ENCODE measurements at regions not wholly inside any gene's neighbourhood (a gene's known extent, or its start where the extent isn't known, plus 50 kb on each side); places are given as distances from the start of the nearest gene placed in this dataset.

DNA sequence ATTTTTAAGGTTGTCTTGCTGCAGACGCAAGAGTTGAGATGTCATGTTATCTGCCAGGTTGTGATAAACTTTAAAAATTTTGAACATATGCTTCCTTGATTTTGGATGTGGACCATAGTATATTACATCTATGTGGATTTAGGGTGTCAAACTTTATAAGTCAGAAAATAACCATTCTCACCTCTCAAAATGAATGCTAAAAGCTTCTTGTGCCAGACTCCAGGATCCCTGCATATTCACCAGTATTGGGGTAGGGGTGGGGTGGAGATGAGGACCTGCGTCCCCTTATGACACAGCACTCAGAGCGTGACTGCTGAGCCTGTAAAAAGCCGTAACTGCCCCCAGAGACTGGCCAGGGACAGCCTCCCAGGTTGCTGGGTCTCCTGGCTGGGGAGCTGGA lies 524.4 kb downstream of the LMO7 start:
- Histone ChIP-seq H3K4me2 (ENCODE audit: low read depth, low read length) (no peak overlapping the region), H3F3A (ENCODE audit: insufficient read depth, low read length) (no peaks in the 10 kb centered on the region), H2AFZ (ENCODE audit: low read length) (no peak overlapping the region), H3K9ac (ENCODE audit: low read length) (no peak overlapping the region), H3K4me3 (ENCODE audit: low read length) (no peak overlapping the region), H3K36me3 (replicated peaks; ENCODE audit: insufficient read depth, low read length) (no peaks in the 10 kb centered on the region), H3K79me2 (ENCODE audit: low read length) (no peaks in the 10 kb centered on the region), H3K27me3 (replicated peaks; ENCODE audit: insufficient read depth, low read length) (no peaks in the 10 kb centered on the region), H4K20me1 (ENCODE audit: insufficient read depth, low read length) (no peaks in the 10 kb centered on the region), H3K4me1 (ENCODE audit: low read length) (no peaks in the 10 kb centered on the region), H3K9me2 (replicated peaks; ENCODE audit: insufficient read depth, low read length) (0 out of 2 replicates have a peak, but pooled peaks cover 3% of the 10 kb centered on the region), H3K27ac (ENCODE audit: low read length) (no peak overlapping the region), H3K9me3 (replicated peaks; ENCODE audit: insufficient read depth, low read length) (no peaks in the 10 kb centered on the region)
- TF ChIP-seq EZH2phosphoT487 (IDR thresholded peaks at IDR 0.05; ENCODE audit: low read length), result no peak
- DNase-seq, result no peak

GRCh38 chr13:76157926-76158325 lies 521.8 kb downstream of the LMO7 start:
- Histone ChIP-seq H3K79me2 (ENCODE audit: low read length) (no peaks in the 10 kb centered on the region), H2AFZ (ENCODE audit: low read length) (no peak overlapping the region), H3F3A (ENCODE audit: insufficient read depth, low read length) (peaks cover 9% of the 10 kb centered on the region; the same call in 1 of the 2 replicates), H3K9me3 (replicated peaks; ENCODE audit: insufficient read depth, low read length) (no peaks in the 10 kb centered on the region), H3K9me2 (replicated peaks; ENCODE audit: insufficient read depth, low read length) (0 out of 2 replicates have a peak, but pooled peaks cover 3% of the 10 kb centered on the region), H3K9ac (ENCODE audit: low read length) (no peak overlapping the region), H3K27me3 (replicated peaks; ENCODE audit: insufficient read depth, low read length) (no peaks in the 10 kb centered on the region), H3K36me3 (replicated peaks; ENCODE audit: insufficient read depth, low read length) (no peaks in the 10 kb centered on the region), H3K4me1 (ENCODE audit: low read length) (peaks cover 20% of the 10 kb centered on the region), H3K27ac (ENCODE audit: low read length) (no peak overlapping the region), H3K4me3 (ENCODE audit: low read length) (no peak overlapping the region), H4K20me1 (ENCODE audit: insufficient read depth, low read length) (no peaks in the 10 kb centered on the region), H3K4me2 (ENCODE audit: low read depth, low read length) (no peak overlapping the region)
- TF ChIP-seq, protein P1, sequence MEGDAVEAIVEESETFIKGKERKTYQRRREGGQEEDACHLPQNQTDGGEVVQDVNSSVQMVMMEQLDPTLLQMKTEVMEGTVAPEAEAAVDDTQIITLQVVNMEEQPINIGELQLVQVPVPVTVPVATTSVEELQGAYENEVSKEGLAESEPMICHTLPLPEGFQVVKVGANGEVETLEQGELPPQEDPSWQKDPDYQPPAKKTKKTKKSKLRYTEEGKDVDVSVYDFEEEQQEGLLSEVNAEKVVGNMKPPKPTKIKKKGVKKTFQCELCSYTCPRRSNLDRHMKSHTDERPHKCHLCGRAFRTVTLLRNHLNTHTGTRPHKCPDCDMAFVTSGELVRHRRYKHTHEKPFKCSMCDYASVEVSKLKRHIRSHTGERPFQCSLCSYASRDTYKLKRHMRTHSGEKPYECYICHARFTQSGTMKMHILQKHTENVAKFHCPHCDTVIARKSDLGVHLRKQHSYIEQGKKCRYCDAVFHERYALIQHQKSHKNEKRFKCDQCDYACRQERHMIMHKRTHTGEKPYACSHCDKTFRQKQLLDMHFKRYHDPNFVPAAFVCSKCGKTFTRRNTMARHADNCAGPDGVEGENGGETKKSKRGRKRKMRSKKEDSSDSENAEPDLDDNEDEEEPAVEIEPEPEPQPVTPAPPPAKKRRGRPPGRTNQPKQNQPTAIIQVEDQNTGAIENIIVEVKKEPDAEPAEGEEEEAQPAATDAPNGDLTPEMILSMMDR (IDR thresholded peaks at IDR 0.05; ENCODE audit: low read length), result no peak
- TF ChIP-seq EZH2 (optimal IDR thresholded peaks at IDR 0.05; ENCODE audit: low read depth, low read length) (no peak), EZH2phosphoT487 (IDR thresholded peaks at IDR 0.05; ENCODE audit: low read length) (no peak)
- DNase-seq, result no peak

GRCh38 chr13:76153239-76153638 lies 517.1 kb downstream of the LMO7 start:
- peaks cover 33% of the 10 kb centered on the region for H3K4me1 ChIP-seq (ENCODE audit: low read length)
- TF ChIP-seq, protein P1 (IDR thresholded peaks at IDR 0.05; ENCODE audit: low read length), result no peak
- TF ChIP-seq EZH2phosphoT487 (IDR thresholded peaks at IDR 0.05; ENCODE audit: low read length) (no peak), EZH2 (optimal IDR thresholded peaks at IDR 0.05; ENCODE audit: low read depth, low read length) (no peak)

DNA sequence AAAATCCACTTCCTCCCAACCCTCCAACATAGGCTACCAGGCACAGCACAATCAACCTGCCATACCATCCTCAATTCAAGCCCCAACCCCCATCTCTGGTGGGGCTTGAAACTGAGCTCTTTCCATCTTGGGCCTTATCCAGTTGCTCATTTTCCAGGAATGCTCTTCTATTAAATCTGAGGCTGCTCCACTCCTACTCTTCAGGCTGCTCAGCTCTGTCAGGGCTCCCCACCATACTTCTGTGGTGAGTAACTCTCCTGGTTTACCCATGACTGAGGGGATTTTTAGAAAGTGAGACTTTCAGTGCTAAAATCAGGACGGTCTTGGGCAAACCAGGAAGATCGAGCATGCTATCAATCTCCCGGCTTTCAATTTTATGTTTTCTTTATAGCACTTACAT lies 512.8 kb downstream of the LMO7 start:
- Histone ChIP-seq H3K9me2 (replicated peaks; ENCODE audit: insufficient read depth, low read length) (no peaks in the 10 kb centered on the region), H3K27ac (ENCODE audit: low read length) (no peak overlapping the region), H3K27me3 (replicated peaks; ENCODE audit: insufficient read depth, low read length) (no peaks in the 10 kb centered on the region), H3K79me2 (ENCODE audit: low read length) (no peaks in the 10 kb centered on the region), H3K36me3 (replicated peaks; ENCODE audit: insufficient read depth, low read length) (no peaks in the 10 kb centered on the region), H3K4me1 (ENCODE audit: low read length) (peaks cover 27% of the 10 kb centered on the region), H2AFZ (ENCODE audit: low read length) (no peak overlapping the region), H3K4me3 (ENCODE audit: low read length) (no peak overlapping the region), H3F3A (ENCODE audit: insufficient read depth, low read length) (peaks cover 8% of the 10 kb centered on the region; the same call in 1 of the 2 replicates), H3K9ac (ENCODE audit: low read length) (no peak overlapping the region), H3K9me3 (replicated peaks; ENCODE audit: insufficient read depth, low read length) (no peaks in the 10 kb centered on the region), H4K20me1 (ENCODE audit: insufficient read depth, low read length) (no peaks in the 10 kb centered on the region), H3K4me2 (ENCODE audit: low read depth, low read length) (peak overlapping the region; percentile 7; the same call in 1 of the 2 replicates)
- no peak for TF ChIP-seq EZH2phosphoT487 (IDR thresholded peaks at IDR 0.05; ENCODE audit: low read length)
- no peak for TF ChIP-seq EZH2 (optimal IDR thresholded peaks at IDR 0.05; ENCODE audit: low read depth, low read length)
- TF ChIP-seq, protein P1 (IDR thresholded peaks at IDR 0.05; ENCODE audit: low read length), result no peak
- DNase-seq, result no peak

More at GRCh38 chr13:76153239-76153638, 517.1 kb downstream of the LMO7 start:
- H3K9me3 ChIP-seq (replicated peaks; ENCODE audit: insufficient read depth, low read length), result no peaks in the 10 kb centered on the region
- no peak overlapping the region for H3K9ac ChIP-seq (ENCODE audit: low read length)
- peak overlapping the region; percentile 20; the same call in 1 of the 2 replicates for H3K4me2 ChIP-seq (ENCODE audit: low read depth, low read length)
- H3K4me3 ChIP-seq (ENCODE audit: low read length), result no peak overlapping the region
- no peak overlapping the region for H2AFZ ChIP-seq (ENCODE audit: low read length)
- H4K20me1 ChIP-seq (ENCODE audit: insufficient read depth, low read length), result no peaks in the 10 kb centered on the region
- H3K79me2 ChIP-seq (ENCODE audit: low read length), result no peaks in the 10 kb centered on the region
- H3F3A ChIP-seq (ENCODE audit: insufficient read depth, low read length), result peaks cover 9% of the 10 kb centered on the region; the same call in 1 of the 2 replicates
- 0 out of 2 replicates have a peak, but pooled peaks cover 3% of the 10 kb centered on the region for H3K9me2 ChIP-seq (replicated peaks; ENCODE audit: insufficient read depth, low read length)
- H3K27me3 ChIP-seq (replicated peaks; ENCODE audit: insufficient read depth, low read length), result no peaks in the 10 kb centered on the region
- no peaks in the 10 kb centered on the region for H3K36me3 ChIP-seq (replicated peaks; ENCODE audit: insufficient read depth, low read length)
- H3K27ac ChIP-seq (ENCODE audit: low read length), result 0 out of 2 replicates have a peak overlapping the region, but pooled peaks have one; percentile 2
- peak; percentile 65 for DNase-seq

Measured in MM.1S (cell line).